ENCODE measurements at regions not wholly inside any gene's neighbourhood (a gene's known extent, or its start where the extent isn't known, plus 50 kb on each side); places are given as distances from the start of the nearest gene placed in this dataset.
A peak's percentile ranks its signal among the peaks of the same experiment; 100 is the strongest.

GRCh38 chr5:31029925-31030324 lies 163.6 kb upstream of the CDH6 start:
- no peaks in the 10 kb centered on the region for H3F3A ChIP-seq (replicated peaks; ENCODE audit: low read depth)
- Mint-ChIP-seq H3K36me3 (ENCODE audit: low read depth) (no peaks in the 10 kb centered on the region), H3K4me3 (no peak overlapping the region), H3K4me1 (no peaks in the 10 kb centered on the region), H3K27ac (no peak overlapping the region), H3K27me3 (ENCODE audit: insufficient read depth, low read depth, poor library complexity) (no peaks in the 10 kb centered on the region), H3K9me3 (no peaks in the 10 kb centered on the region)
- TF ChIP-seq EZH2 (IDR thresholded peaks at IDR 0.05; ENCODE audit: low read depth, unreplicated experiment) = no peak
- TF ChIP-seq CTCF (conservative IDR thresholded peaks at IDR 0.05; ENCODE audit: low read depth in 2 of 2) = peak; percentile 57 to 74
- no peak for TF ChIP-seq JUNB (IDR thresholded peaks at IDR 0.05; ENCODE audit: unreplicated experiment)
- no peak overlapping the region for H3K27ac ChIP-seq (ENCODE audit: low read depth)
- H3K79me2 ChIP-seq (replicated peaks; ENCODE audit: insufficient read depth) = no peaks in the 10 kb centered on the region
- no peaks in the 10 kb centered on the region for H3K27me3 ChIP-seq (ENCODE audit: insufficient read depth)
- peak; percentile 62 for ATAC-seq
- no peaks in the 10 kb centered on the region for H3K36me3 ChIP-seq (ENCODE audit: insufficient read depth)
- peak overlapping the region; percentile 67; the same call in 1 of the 2 replicates for H2AFZ ChIP-seq
- DNase-seq (ENCODE audit: low spot score) = peak; percentile 59
- H4K20me1 ChIP-seq (replicated peaks; ENCODE audit: insufficient read depth) = no peaks in the 10 kb centered on the region
- peaks cover 11% of the 10 kb centered on the region; the same call in 1 of the 2 replicates for H3K9me2 ChIP-seq (ENCODE audit: insufficient read depth)
- no peak overlapping the region for H3K4me2 ChIP-seq
- H3K4me3 ChIP-seq = no peak overlapping the region
- H3K4me1 ChIP-seq (ENCODE audit: insufficient read depth) = 0 out of 2 replicates have a peak, but pooled peaks cover 4% of the 10 kb centered on the region

- Mint-ChIP-seq H3K27ac (no peak overlapping the region), H3K4me1 (0 out of 3 replicates have a peak, but pooled peaks cover 3% of the 10 kb centered on the region), H3K4me3 (no peak overlapping the region), H3K36me3 (ENCODE audit: low read depth) (no peaks in the 10 kb centered on the region), H3K9me3 (no peaks in the 10 kb centered on the region), H3K27me3 (ENCODE audit: insufficient read depth, low read depth, poor library complexity) (peaks cover 1% of the 10 kb centered on the region)
- Histone ChIP-seq H3K4me2 (no peak overlapping the region), H3K4me3 (no peak overlapping the region), H3K9me2 (ENCODE audit: insufficient read depth) (peaks cover 11% of the 10 kb centered on the region; the same call in 1 of the 2 replicates), H3F3A (replicated peaks; ENCODE audit: low read depth) (no peaks in the 10 kb centered on the region), H3K36me3 (ENCODE audit: insufficient read depth) (no peaks in the 10 kb centered on the region), H2AFZ (no peak overlapping the region), H4K20me1 (replicated peaks; ENCODE audit: insufficient read depth) (no peaks in the 10 kb centered on the region), H3K79me2 (replicated peaks; ENCODE audit: insufficient read depth) (no peaks in the 10 kb centered on the region), H3K27ac (ENCODE audit: low read depth) (no peak overlapping the region), H3K4me1 (ENCODE audit: insufficient read depth) (0 out of 2 replicates have a peak, but pooled peaks cover 8% of the 10 kb centered on the region), H3K27me3 (ENCODE audit: insufficient read depth) (no peaks in the 10 kb centered on the region)
- DNase-seq (ENCODE audit: low spot score) (no peak), ATAC-seq (no peak)
- TF ChIP-seq JUNB (IDR thresholded peaks at IDR 0.05; ENCODE audit: unreplicated experiment) (no peak), ETS1 (IDR thresholded peaks at IDR 0.05) (no peak), REST (IDR thresholded peaks at IDR 0.05; ENCODE audit: unreplicated experiment) (no peak), ZNF462 (CRISPR knock-in tag; IDR thresholded peaks at IDR 0.05) (no peak), NANOG (IDR thresholded peaks at IDR 0.05; ENCODE audit: borderline replicate concordance) (no peak), ZNF114 (CRISPR knock-in tag; IDR thresholded peaks at IDR 0.05) (no peak), CREB1 (CRISPR knock-in tag; IDR thresholded peaks at IDR 0.05; ENCODE audit: low read depth) (no peak)
Observed at GRCh38 chr5:31027721-31028120, 165.8 kb upstream of the CDH6 start.

Measured in GM23338 (cell line).